Mesendoderm (in vitro differentiated cells): ENCODE measurements at regions not wholly inside any gene's neighbourhood (a gene's known extent, or its start where the extent isn't known, plus 50 kb on each side); places are given as distances from the start of the nearest gene placed in this dataset.
"Not testable (repeated sequence)": the region's sequence is repeated elsewhere in the genome, so short reads cannot be mapped to it uniquely, and the experiment has no call there.

ENCODE experiments used
- DNase-seq: peaks from one replicate; pipeline ENCODE4 v3.0.0; 2013
- H2AK5ac ChIP-seq: 2 replicates; pipeline ENCODE4 v1.6.1; 2013; ENCODE audit warnings: low read length, inconsistent platforms
- H2BK120ac ChIP-seq: 2 replicates; pipeline ENCODE4 v1.6.1; 2013; ENCODE audit warnings: low read depth, mild to moderate bottlenecking, low read length, moderate library complexity, mixed read lengths
- H2BK15ac ChIP-seq: replicated peaks from 2 replicates; pipeline ENCODE4 v1.6.1; 2013; ENCODE audit warnings: low read depth, mild to moderate bottlenecking, moderate library complexity
- H2BK5ac ChIP-seq: 2 replicates; pipeline ENCODE4 v1.6.1; 2013; ENCODE audit warnings: low read length, inconsistent platforms
- H3K18ac ChIP-seq: 2 replicates; pipeline ENCODE4 v1.6.1; 2013; ENCODE audit warnings: mild to moderate bottlenecking, low read length, mixed read lengths
- H3K23ac ChIP-seq: one replicate; pipeline ENCODE4 v1.6.1; 2013; ENCODE audit warnings: low read length
- H3K27ac ChIP-seq: 2 replicates; pipeline ENCODE4 v1.5.1; 2013; ENCODE audit warnings: low read depth, mild to moderate bottlenecking, inconsistent platforms, low read length, moderate library complexity
- H3K27me3 ChIP-seq: 2 replicates; pipeline ENCODE4 v1.6.1; 2013; ENCODE audit warnings: low read length, control low read depth, mild to moderate bottlenecking, inconsistent platforms; ENCODE audit not compliant: insufficient read depth, poor library complexity
- H3K36me3 ChIP-seq: 2 replicates; pipeline ENCODE4 v1.6.1; 2013; ENCODE audit warnings: low read length, inconsistent platforms; ENCODE audit not compliant: control insufficient read depth, insufficient read depth
- H3K4ac ChIP-seq: one replicate; pipeline ENCODE4 v1.6.1; 2013; ENCODE audit warnings: low read depth, mild to moderate bottlenecking, low read length, moderate library complexity
- H3K4me1 ChIP-seq: 2 replicates; pipeline ENCODE4 v1.6.1; 2013; ENCODE audit warnings: low read depth, low read length, inconsistent platforms; ENCODE audit not compliant: control insufficient read depth
- H3K4me2 ChIP-seq: 2 replicates; pipeline ENCODE4 v1.6.1; 2013; ENCODE audit warnings: low read length
- H3K4me3 ChIP-seq: 2 replicates; pipeline ENCODE4 v1.5.1; 2013; ENCODE audit warnings: mild to moderate bottlenecking, low read length
- H3K56ac ChIP-seq: one replicate; pipeline ENCODE4 v1.6.1; 2013; ENCODE audit warnings: low read length
- H3K79me1 ChIP-seq: 2 replicates; pipeline ENCODE4 v1.6.1; 2013; ENCODE audit warnings: low read length, inconsistent platforms
- H3K79me2 ChIP-seq: 2 replicates; pipeline ENCODE4 v1.6.1; 2013; ENCODE audit warnings: mild to moderate bottlenecking, low read length; ENCODE audit not compliant: control insufficient read depth, insufficient read depth
- H3K9ac ChIP-seq: 2 replicates; pipeline ENCODE4 v1.6.1; 2013; ENCODE audit warnings: low read length, inconsistent platforms
- H4K5ac ChIP-seq: one replicate; pipeline ENCODE4 v1.6.1; 2013; ENCODE audit warnings: low read length
- H4K8ac ChIP-seq: one replicate; pipeline ENCODE4 v1.6.1; 2013; ENCODE audit warnings: low read depth, mild to moderate bottlenecking, control low read depth, low read length, moderate library complexity
- WGBS: extraction: QIAGEN DNeasy Blood & Tissue Kit; methylation state at CpG from one replicate; pipeline ENCODE4 v1.1.7; 2013; ENCODE audit warnings: low lambda C conversion rate, missing lambda C conversion rate; ENCODE audit not compliant: insufficient coverage; ENCODE audit errors: extremely low coverage; 5-methylcytosine and 5-hydroxymethylcytosine counted together

DNA sequence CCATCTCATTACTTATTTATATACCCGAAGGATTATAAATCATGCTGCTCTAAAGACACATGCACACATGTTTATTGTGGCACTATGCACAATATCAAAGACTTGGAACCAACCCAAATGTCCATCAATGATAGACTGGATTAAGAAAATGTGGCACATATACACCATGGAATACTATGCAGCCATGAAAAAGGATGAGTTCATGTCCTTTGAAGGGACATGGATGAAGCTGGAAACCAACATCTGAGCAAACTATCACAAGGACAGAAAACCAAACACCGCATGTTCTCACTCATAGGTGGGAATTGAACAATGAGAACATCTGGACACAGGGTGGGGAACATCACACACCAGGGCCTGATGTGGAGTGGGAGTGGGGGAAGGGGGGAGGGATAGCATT, 645.0 kb upstream of the CDH10 start:
- H2AK5ac ChIP-seq, H3K4ac ChIP-seq, H4K5ac ChIP-seq, H3K18ac ChIP-seq, H3K23ac ChIP-seq, H3K56ac ChIP-seq, H2BK15ac ChIP-seq, DNase-seq, H2BK120ac ChIP-seq, H3K9ac ChIP-seq, H2BK5ac ChIP-seq, H3K4me1 ChIP-seq, H3K79me1 ChIP-seq, H4K8ac ChIP-seq, H3K36me3 ChIP-seq, H3K27me3 ChIP-seq, H3K79me2 ChIP-seq, H3K4me2 ChIP-seq, H3K4me3 ChIP-seq, H3K27ac ChIP-seq: not testable (repeated sequence)
- no CpG with 5 or more reads among the region's 2 CpGs for WGBS

DNA sequence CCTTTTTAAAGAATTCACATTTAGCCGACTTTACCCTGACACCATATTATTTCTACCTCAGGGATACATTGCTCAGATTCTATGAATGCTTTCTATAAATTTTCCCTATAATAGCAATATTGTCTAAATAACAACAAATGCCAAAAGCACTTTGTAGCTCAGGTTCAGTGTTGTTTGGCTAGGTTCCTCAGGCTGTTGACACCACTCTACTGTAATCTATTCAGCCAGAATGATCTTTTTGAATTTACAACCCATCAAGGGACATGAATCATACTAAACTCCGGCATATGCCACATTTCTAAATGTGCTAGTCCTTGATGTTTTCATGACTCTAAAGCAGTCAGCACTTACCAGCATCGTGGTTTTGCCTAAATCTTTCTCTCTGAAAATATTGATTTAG, 641.5 kb upstream of the CDH10 start:
- Histone ChIP-seq H2BK15ac (no peak overlapping the region), H3K36me3 (no peaks in the 10 kb centered on the region), H3K27me3 (no peaks in the 10 kb centered on the region), H2AK5ac (no peak overlapping the region), H3K4ac (no peak overlapping the region), H3K56ac (no peak overlapping the region), H3K27ac (no peak overlapping the region), H2BK120ac (no peak overlapping the region), H4K5ac (no peak overlapping the region), H3K4me3 (no peak overlapping the region), H4K8ac (no peak overlapping the region), H3K18ac (no peak overlapping the region), H3K4me2 (no peak overlapping the region), H3K23ac (no peak overlapping the region), H3K4me1 (no peaks in the 10 kb centered on the region), H3K79me2 (no peaks in the 10 kb centered on the region), H2BK5ac (no peak overlapping the region), H3K79me1 (no peaks in the 10 kb centered on the region), H3K9ac (no peak overlapping the region)
- no peak for DNase-seq
- WGBS: no CpG with 5 or more reads among the region's 3 CpGs

DNA sequence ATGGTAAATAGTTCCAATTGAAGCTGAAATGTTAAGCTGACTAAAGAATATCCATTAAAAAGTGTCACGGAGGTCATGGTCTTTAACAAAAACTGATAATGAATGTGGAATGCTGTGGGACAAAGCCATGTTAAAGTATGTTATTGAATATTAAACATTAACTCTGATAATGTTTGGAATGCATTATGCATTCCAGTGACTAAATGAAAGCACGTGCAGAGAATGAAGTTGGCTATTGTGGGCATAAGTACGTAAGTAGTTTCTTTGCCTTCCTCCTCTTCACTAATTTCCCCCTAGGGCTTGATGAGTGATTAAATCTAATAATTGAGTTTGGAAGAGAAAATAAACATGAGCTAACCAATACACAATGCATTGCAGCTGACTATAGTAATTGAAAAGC, 640.4 kb upstream of the CDH10 start:
- H3K18ac ChIP-seq: no peak overlapping the region
- no peaks in the 10 kb centered on the region for H3K4me1 ChIP-seq
- no peak overlapping the region for H3K23ac ChIP-seq
- no peaks in the 10 kb centered on the region for H3K27me3 ChIP-seq
- no peak overlapping the region for H3K9ac ChIP-seq
- no peak overlapping the region for H3K4ac ChIP-seq
- no peak overlapping the region for H4K8ac ChIP-seq
- H3K56ac ChIP-seq: no peak overlapping the region
- H2BK120ac ChIP-seq: no peak overlapping the region
- H3K79me2 ChIP-seq: no peaks in the 10 kb centered on the region
- DNase-seq: no peak
- no peak overlapping the region for H4K5ac ChIP-seq
- WGBS: no CpG with 5 or more reads among the region's 3 CpGs
- no peak overlapping the region for H2BK15ac ChIP-seq
- no peaks in the 10 kb centered on the region for H3K79me1 ChIP-seq
- no peak overlapping the region for H3K4me3 ChIP-seq
- H3K36me3 ChIP-seq: no peaks in the 10 kb centered on the region
- H2AK5ac ChIP-seq: no peak overlapping the region
- H2BK5ac ChIP-seq: no peak overlapping the region
- no peak overlapping the region for H3K27ac ChIP-seq
- no peak overlapping the region for H3K4me2 ChIP-seq

DNA sequence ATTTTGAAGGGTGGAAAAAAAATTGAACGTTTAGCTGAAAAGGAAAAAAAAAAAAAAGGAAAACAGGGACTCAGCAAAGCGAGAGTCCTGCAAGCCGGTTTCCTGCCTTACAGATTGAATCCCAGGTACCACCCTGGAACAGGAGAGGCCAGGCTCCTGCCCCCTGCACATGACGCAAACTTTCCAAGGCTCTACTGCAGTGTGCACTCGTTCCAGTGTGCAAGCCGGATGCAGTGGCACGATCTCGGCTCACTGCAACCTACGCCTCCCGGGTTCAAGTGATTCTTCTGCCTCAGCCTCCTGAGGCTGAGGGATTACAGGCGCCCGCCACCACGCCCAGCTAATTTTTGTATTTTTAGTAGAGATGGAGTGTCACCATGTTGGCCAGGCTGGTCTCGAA, 618.7 kb upstream of the CDH10 start:
- H2BK15ac ChIP-seq, H3K4ac ChIP-seq, H3K27me3 ChIP-seq, H4K5ac ChIP-seq, H3K4me1 ChIP-seq, H3K79me2 ChIP-seq, H2AK5ac ChIP-seq, H3K27ac ChIP-seq, DNase-seq, H3K36me3 ChIP-seq, H3K4me2 ChIP-seq, H4K8ac ChIP-seq, H2BK5ac ChIP-seq, H3K9ac ChIP-seq, H3K56ac ChIP-seq, H3K18ac ChIP-seq, H3K4me3 ChIP-seq, H3K23ac ChIP-seq, H2BK120ac ChIP-seq, H3K79me1 ChIP-seq: not testable (repeated sequence)
- WGBS: no CpG with 5 or more reads among the region's 14 CpGs

DNA sequence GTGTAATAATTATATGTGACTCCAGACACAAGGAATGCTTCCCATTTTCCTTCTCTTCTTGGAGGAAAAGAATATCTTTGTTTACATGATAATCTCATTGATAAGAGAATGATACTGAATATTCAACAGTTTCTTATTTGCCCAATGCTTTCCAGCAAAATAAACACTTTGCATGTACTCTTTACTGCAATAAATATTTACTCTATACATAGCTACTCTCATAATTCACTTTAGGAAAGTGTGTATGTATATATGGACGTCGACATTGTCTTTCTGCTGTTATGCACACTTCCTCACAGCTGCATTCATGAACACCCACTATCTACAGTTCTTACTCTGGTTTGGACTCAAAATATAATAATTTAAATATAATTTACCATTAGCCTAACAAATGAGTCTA, 617.4 kb upstream of the CDH10 start:
- no peaks in the 10 kb centered on the region for H3K79me2 ChIP-seq
- H3K36me3 ChIP-seq: no peaks in the 10 kb centered on the region
- WGBS: no CpG with 5 or more reads among the region's 2 CpGs

DNA sequence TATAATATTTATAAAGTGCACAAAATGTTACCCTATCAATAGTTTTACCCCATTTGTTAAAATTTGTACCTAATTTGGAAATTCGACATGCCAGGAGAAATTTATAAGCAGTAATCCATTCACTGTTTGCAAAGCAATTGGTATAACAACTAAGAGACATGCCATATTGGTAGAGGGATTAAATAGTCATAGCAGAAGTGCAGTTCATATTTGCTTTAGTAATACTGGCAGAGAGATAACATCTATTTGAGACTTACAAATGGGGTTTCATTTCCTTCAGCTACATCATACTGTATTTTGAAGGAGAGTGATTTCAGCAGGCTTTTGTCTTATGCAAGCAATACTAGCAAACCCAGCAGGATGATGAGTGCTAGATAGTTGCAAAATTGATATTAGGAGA, 610.4 kb upstream of the CDH10 start:
- Histone ChIP-seq H3K27me3 (no peaks in the 10 kb centered on the region), H4K8ac (no peak overlapping the region), H4K5ac (no peak overlapping the region), H3K79me2 (no peaks in the 10 kb centered on the region), H3K79me1 (no peaks in the 10 kb centered on the region), H2BK15ac (no peak overlapping the region), H3K27ac (no peak overlapping the region), H2BK120ac (no peak overlapping the region), H3K4me2 (no peak overlapping the region), H3K56ac (no peak overlapping the region), H3K9ac (no peak overlapping the region), H3K36me3 (no peaks in the 10 kb centered on the region), H3K18ac (no peak overlapping the region), H3K4ac (no peak overlapping the region), H3K4me3 (no peak overlapping the region), H3K4me1 (no peaks in the 10 kb centered on the region), H2BK5ac (no peak overlapping the region), H3K23ac (no peak overlapping the region), H2AK5ac (no peak overlapping the region)
- WGBS: no CpG with 5 or more reads among the region's 1 CpG
- no peak for DNase-seq

More for the DNA sequence above, 617.4 kb upstream of the CDH10 start:
- Histone ChIP-seq H3K4me1 (no peaks in the 10 kb centered on the region), H3K27me3 (no peaks in the 10 kb centered on the region), H4K8ac (no peak overlapping the region), H3K4ac (no peak overlapping the region), H2BK120ac (no peak overlapping the region), H3K23ac (no peak overlapping the region), H4K5ac (no peak overlapping the region), H3K56ac (no peak overlapping the region), H3K18ac (no peak overlapping the region), H3K4me2 (no peak overlapping the region), H3K79me1 (no peaks in the 10 kb centered on the region), H2BK15ac (no peak overlapping the region), H3K27ac (no peak overlapping the region), H2BK5ac (no peak overlapping the region), H3K9ac (no peak overlapping the region), H2AK5ac (no peak overlapping the region), H3K4me3 (no peak overlapping the region)
- DNase-seq: no peak
